GM23338 (cell line): ENCODE measurements at regions not wholly inside any gene's neighbourhood (a gene's known extent, or its start where the extent isn't known, plus 50 kb on each side); places are given as distances from the start of the nearest gene placed in this dataset.

Experiments
- ATAC-seq: fragments of 200-7000 bp; cut with Tn5 transposase; 3 replicates; pipeline ENCODE4 v1.9.1; 2020
- DNase-seq: peaks from one replicate; pipeline ENCODE4 v3.0.0-alpha.2; 2015; ENCODE audit warnings: low spot score
- H2AFZ ChIP-seq: fragments of 200-600 bp; sonication (generic); 2 replicates; pipeline ENCODE4 v1.8.0; 2016; ENCODE audit warnings: antibody characterized with exemption, mild to moderate bottlenecking, moderate library complexity
- H3F3A ChIP-seq: fragments of 200-600 bp; sonication (generic); replicated peaks from 2 replicates; pipeline ENCODE4 v1.8.0; 2017; ENCODE audit warnings: antibody characterized with exemption, mixed run types, low read depth
- H3K27ac ChIP-seq: fragments of 200-600 bp; sonication (generic); 2 replicates; pipeline ENCODE4 v1.6.1; 2016; ENCODE audit warnings: low read depth
- H3K27me3 ChIP-seq: fragments of 200-600 bp; sonication (generic); 2 replicates; pipeline ENCODE4 v1.8.0; 2016; ENCODE audit warnings: mild to moderate bottlenecking, mixed run types, moderate library complexity; ENCODE audit not compliant: insufficient read depth
- H3K36me3 ChIP-seq: fragments of 200-600 bp; sonication (generic); 2 replicates; pipeline ENCODE4 v1.8.0; 2016; ENCODE audit warnings: mild to moderate bottlenecking; ENCODE audit not compliant: insufficient read depth
- H3K4me1 ChIP-seq: fragments of 200-600 bp; sonication (generic); 2 replicates; pipeline ENCODE4 v1.8.0; 2016; ENCODE audit warnings: mild to moderate bottlenecking, moderate library complexity; ENCODE audit not compliant: insufficient read depth
- H3K4me2 ChIP-seq: fragments of 200-600 bp; sonication (generic); 2 replicates; pipeline ENCODE4 v1.7.1; 2017; ENCODE audit warnings: mixed run types
- H3K4me3 ChIP-seq: fragments of 200-600 bp; sonication (generic); 2 replicates; pipeline ENCODE4 v1.6.1; 2016; ENCODE audit warnings: mixed run types
- H3K79me2 ChIP-seq: fragments of 200-600 bp; sonication (generic); replicated peaks from 2 replicates; pipeline ENCODE4 v1.8.0; 2017; ENCODE audit warnings: mild to moderate bottlenecking; ENCODE audit not compliant: insufficient read depth
- H3K9me2 ChIP-seq: fragments of 200-600 bp; sonication (generic); 2 replicates; pipeline ENCODE4 v1.8.0; 2017; ENCODE audit not compliant: insufficient read depth
- H4K20me1 ChIP-seq: fragments of 200-600 bp; sonication (generic); replicated peaks from 2 replicates; pipeline ENCODE4 v1.8.0; 2017; ENCODE audit warnings: mild to moderate bottlenecking; ENCODE audit not compliant: insufficient read depth
- H3K27ac Mint-ChIP-seq: 2 replicates; pipeline ENCODE4 v1.8.0; 2020; ENCODE audit warnings: inconsistent platforms, mild to moderate bottlenecking, moderate library complexity, mixed read lengths
- H3K27me3 Mint-ChIP-seq: 3 replicates; pipeline ENCODE4 v1.8.0; 2022; ENCODE audit warnings: low read depth, mild to moderate bottlenecking, moderate library complexity, mixed read lengths, inconsistent platforms; ENCODE audit not compliant: insufficient read depth, poor library complexity
- H3K36me3 Mint-ChIP-seq: 3 replicates; pipeline ENCODE4 v1.8.0; 2021; ENCODE audit warnings: low read depth, mild to moderate bottlenecking, inconsistent platforms, moderate library complexity, mixed read lengths
- H3K4me1 Mint-ChIP-seq: 3 replicates; pipeline ENCODE4 v1.8.0; 2020; ENCODE audit warnings: mild to moderate bottlenecking, inconsistent platforms, mixed read lengths
- H3K4me3 Mint-ChIP-seq: 3 replicates; pipeline ENCODE4 v1.8.0; 2021; ENCODE audit warnings: moderate library complexity, mild to moderate bottlenecking, inconsistent platforms, mixed read lengths
- H3K9me3 Mint-ChIP-seq: 3 replicates; pipeline ENCODE4 v1.8.0; 2020; ENCODE audit warnings: moderate library complexity, mild to moderate bottlenecking, inconsistent platforms, mixed read lengths
- CREB1 ChIP-seq: fragments of 250-450 bp; sonication (Bioruptor Pico); IDR thresholded peaks from 2 replicates; pipeline ENCODE4 v1.5.0; 2020; ENCODE audit warnings: low read depth, mild to moderate bottlenecking, moderate library complexity
- CTCF ChIP-seq, 2 experiments: fragments of 200-600 bp in 1 of 2; sonication (generic) in 1 of 2; conservative IDR thresholded peaks; 2 replicates each; pipeline versions ENCODE4 v1.5.1 to v1.6.1; 2016 to 2017; ENCODE audit warnings: antibody characterized with exemption in 2 of 2, low read depth in 2 of 2, mild to moderate bottlenecking in 2 of 2, moderate library complexity in 1 of 2
- EZH2 ChIP-seq: fragments of 200-600 bp; sonication (generic); IDR thresholded peaks from one replicate; pipeline ENCODE4 v1.8.0; 2017; ENCODE audit warnings: antibody characterized with exemption, mild to moderate bottlenecking, low read depth; ENCODE audit not compliant: unreplicated experiment
- EZH2phosphoT487 ChIP-seq: fragments of 200-600 bp; sonication (generic); IDR thresholded peaks from one replicate; pipeline ENCODE4 v1.8.1; 2018; ENCODE audit warnings: antibody characterized with exemption; ENCODE audit not compliant: unreplicated experiment
- JUNB ChIP-seq: IDR thresholded peaks from one replicate; pipeline ENCODE4 v1.6.1; 2016; ENCODE audit warnings: antibody characterized with exemption; ENCODE audit not compliant: unreplicated experiment
- NANOG ChIP-seq: IDR thresholded peaks from 2 replicates; pipeline ENCODE4 v1.6.1; 2016; ENCODE audit warnings: antibody characterized with exemption, borderline replicate concordance
- POLR2AphosphoS5 ChIP-seq: IDR thresholded peaks from 2 replicates; pipeline ENCODE4 v1.6.1; 2016; ENCODE audit warnings: antibody characterized with exemption, low read depth
- STAT1 ChIP-seq: IDR thresholded peaks from one replicate; pipeline ENCODE4 v1.6.1; 2016; ENCODE audit warnings: antibody characterized with exemption; ENCODE audit not compliant: unreplicated experiment
- ZNF114 ChIP-seq: fragments of 250-450 bp; sonication (Bioruptor Pico); IDR thresholded peaks from 2 replicates; pipeline ENCODE4 v1.5.0; 2020; ENCODE audit warnings: mild to moderate bottlenecking, moderate library complexity
- ZNF331 ChIP-seq: fragments of 250-450 bp; sonication (Bioruptor Pico); IDR thresholded peaks from 2 replicates; pipeline ENCODE4 v1.5.0; 2020; ENCODE audit warnings: low read depth, mild to moderate bottlenecking, moderate library complexity
- TF ChIP-seq, protein P1 (sequence below): IDR thresholded peaks from one replicate; pipeline ENCODE4 v1.6.1; 2018; ENCODE audit warnings: antibody characterized with exemption; ENCODE audit not compliant: unreplicated experiment
- TF ChIP-seq, protein P2 (sequence below): IDR thresholded peaks from 2 replicates; pipeline ENCODE4 v1.6.1; 2016; ENCODE audit warnings: antibody characterized with exemption

- H3K9me3 Mint-ChIP-seq = no peaks in the 10 kb centered on the region; the same call in 1 of the 3 replicates
- no peaks in the 10 kb centered on the region; the same call in 1 of the 3 replicates for H3K4me1 Mint-ChIP-seq
- H3K4me2 ChIP-seq = no peak overlapping the region
- H2AFZ ChIP-seq = no peak overlapping the region
- H3K9me2 ChIP-seq = 0 out of 2 replicates have a peak, but pooled peaks cover 2% of the 10 kb centered on the region
- H3F3A ChIP-seq = no peaks in the 10 kb centered on the region
- H3K36me3 ChIP-seq = no peaks in the 10 kb centered on the region
- H3K4me1 ChIP-seq = no peaks in the 10 kb centered on the region
- no peaks in the 10 kb centered on the region for H4K20me1 ChIP-seq
- TF ChIP-seq ZNF114 (CRISPR knock-in tag) (no peak), POLR2AphosphoS5 (no peak), NANOG (no peak), EZH2phosphoT487 (no peak), EZH2 (no peak), CTCF (conservative IDR thresholded peaks at IDR 0.05; ENCODE audit: low read depth in 2 of 2) (no peak), STAT1 (no peak)
- TF ChIP-seq, protein P1, sequence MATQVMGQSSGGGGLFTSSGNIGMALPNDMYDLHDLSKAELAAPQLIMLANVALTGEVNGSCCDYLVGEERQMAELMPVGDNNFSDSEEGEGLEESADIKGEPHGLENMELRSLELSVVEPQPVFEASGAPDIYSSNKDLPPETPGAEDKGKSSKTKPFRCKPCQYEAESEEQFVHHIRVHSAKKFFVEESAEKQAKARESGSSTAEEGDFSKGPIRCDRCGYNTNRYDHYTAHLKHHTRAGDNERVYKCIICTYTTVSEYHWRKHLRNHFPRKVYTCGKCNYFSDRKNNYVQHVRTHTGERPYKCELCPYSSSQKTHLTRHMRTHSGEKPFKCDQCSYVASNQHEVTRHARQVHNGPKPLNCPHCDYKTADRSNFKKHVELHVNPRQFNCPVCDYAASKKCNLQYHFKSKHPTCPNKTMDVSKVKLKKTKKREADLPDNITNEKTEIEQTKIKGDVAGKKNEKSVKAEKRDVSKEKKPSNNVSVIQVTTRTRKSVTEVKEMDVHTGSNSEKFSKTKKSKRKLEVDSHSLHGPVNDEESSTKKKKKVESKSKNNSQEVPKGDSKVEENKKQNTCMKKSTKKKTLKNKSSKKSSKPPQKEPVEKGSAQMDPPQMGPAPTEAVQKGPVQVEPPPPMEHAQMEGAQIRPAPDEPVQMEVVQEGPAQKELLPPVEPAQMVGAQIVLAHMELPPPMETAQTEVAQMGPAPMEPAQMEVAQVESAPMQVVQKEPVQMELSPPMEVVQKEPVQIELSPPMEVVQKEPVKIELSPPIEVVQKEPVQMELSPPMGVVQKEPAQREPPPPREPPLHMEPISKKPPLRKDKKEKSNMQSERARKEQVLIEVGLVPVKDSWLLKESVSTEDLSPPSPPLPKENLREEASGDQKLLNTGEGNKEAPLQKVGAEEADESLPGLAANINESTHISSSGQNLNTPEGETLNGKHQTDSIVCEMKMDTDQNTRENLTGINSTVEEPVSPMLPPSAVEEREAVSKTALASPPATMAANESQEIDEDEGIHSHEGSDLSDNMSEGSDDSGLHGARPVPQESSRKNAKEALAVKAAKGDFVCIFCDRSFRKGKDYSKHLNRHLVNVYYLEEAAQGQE = no peak
- DNase-seq (no peak), ATAC-seq (no peak)
- H3K79me2 ChIP-seq = no peaks in the 10 kb centered on the region
- H3K27me3 Mint-ChIP-seq = no peaks in the 10 kb centered on the region
- no peaks in the 10 kb centered on the region for H3K27me3 ChIP-seq
- H3K27ac ChIP-seq = no peak overlapping the region
- no peaks in the 10 kb centered on the region for H3K36me3 Mint-ChIP-seq
- no peak overlapping the region for H3K4me3 Mint-ChIP-seq
- H3K27ac Mint-ChIP-seq = no peak overlapping the region
- no peak overlapping the region for H3K4me3 ChIP-seq
These were observed 115.0 kb upstream of the ADRA1B start for GRCh38 chr5:159801303-159801702.

- ATAC-seq (no peak), DNase-seq (no peak)
- H3K4me3 ChIP-seq = no peak overlapping the region
- H3F3A ChIP-seq = no peaks in the 10 kb centered on the region
- no peaks in the 10 kb centered on the region for H3K79me2 ChIP-seq
- no peaks in the 10 kb centered on the region for H3K36me3 ChIP-seq
- Mint-ChIP-seq H3K9me3 (peaks cover 2% of the 10 kb centered on the region; the same call in 2 of the 3 replicates), H3K36me3 (no peaks in the 10 kb centered on the region; the same call in 2 of the 3 replicates), H3K4me1 (no peaks in the 10 kb centered on the region; the same call in 1 of the 3 replicates), H3K27me3 (no peaks in the 10 kb centered on the region), H3K27ac (no peak overlapping the region), H3K4me3 (no peak overlapping the region)
- no peaks in the 10 kb centered on the region for H3K27me3 ChIP-seq
- no peak overlapping the region for H3K4me2 ChIP-seq
- H3K4me1 ChIP-seq = no peaks in the 10 kb centered on the region
- H3K9me2 ChIP-seq = no peaks in the 10 kb centered on the region
- H4K20me1 ChIP-seq = no peaks in the 10 kb centered on the region
- no peak overlapping the region for H3K27ac ChIP-seq
- no peak overlapping the region for H2AFZ ChIP-seq
- TF ChIP-seq, protein P1 = no peak
- TF ChIP-seq JUNB = no peak
- no peak for TF ChIP-seq CREB1 (CRISPR knock-in tag)
- no peak for TF ChIP-seq EZH2phosphoT487
- no peak for TF ChIP-seq ZNF114 (CRISPR knock-in tag)
- no peak for TF ChIP-seq POLR2AphosphoS5
- no peak for TF ChIP-seq ZNF331 (CRISPR knock-in tag)
- TF ChIP-seq STAT1 = no peak
- TF ChIP-seq, protein P2, sequence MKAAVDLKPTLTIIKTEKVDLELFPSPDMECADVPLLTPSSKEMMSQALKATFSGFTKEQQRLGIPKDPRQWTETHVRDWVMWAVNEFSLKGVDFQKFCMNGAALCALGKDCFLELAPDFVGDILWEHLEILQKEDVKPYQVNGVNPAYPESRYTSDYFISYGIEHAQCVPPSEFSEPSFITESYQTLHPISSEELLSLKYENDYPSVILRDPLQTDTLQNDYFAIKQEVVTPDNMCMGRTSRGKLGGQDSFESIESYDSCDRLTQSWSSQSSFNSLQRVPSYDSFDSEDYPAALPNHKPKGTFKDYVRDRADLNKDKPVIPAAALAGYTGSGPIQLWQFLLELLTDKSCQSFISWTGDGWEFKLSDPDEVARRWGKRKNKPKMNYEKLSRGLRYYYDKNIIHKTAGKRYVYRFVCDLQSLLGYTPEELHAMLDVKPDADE = no peak
- no peak for TF ChIP-seq NANOG
- no peak for TF ChIP-seq CTCF (conservative IDR thresholded peaks at IDR 0.05; ENCODE audit: low read depth in 2 of 2)
These were observed 113.6 kb upstream of the ADRA1B start for GRCh38 chr5:159802661-159803060.
